Heart left ventricle (tissue), 13 donors: ENCODE measurements at regions not wholly inside any gene's neighbourhood (a gene's known extent, or its start where the extent isn't known, plus 50 kb on each side); places are given as distances from the start of the nearest gene placed in this dataset.

Experiments
- POLR2A ChIP-seq, 2 donors: fragments of 450-650 bp; IDR thresholded peaks; one replicate each; pipeline ENCODE4 v1.6.1; 2017; ENCODE audit warnings: antibody characterized with exemption in 2 of 2, mild to moderate bottlenecking in 2 of 2, moderate library complexity in 2 of 2
- TF ChIP-seq, protein P1 (sequence below), 12 donors: fragments of 200-600 bp; sonication (generic) in 4 of 12; IDR thresholded peaks; one replicate each; pipeline versions ENCODE4 v1.5.0 to v1.8.0; 2018 to 2022; ENCODE audit warnings: antibody characterized with exemption in 12 of 12, mild to moderate bottlenecking in 5 of 12
- donor health status: ischemic (EF 13 %, LVEDD 7.1; RV severe dilation, severe dysfunction).
- donor health status: DM: no; HTN: yes; CAD: no.
- donor health status: DM: no; HTN: no; CAD: no.
- donor health status: ischemic (EF 25% LVEDD 6.9; RV normal size, moderate dysfunction).
- donor health status: ischemic (EF 25% LVEDD 5.7; RV mildly dilated, moderate dysfunction).
- donor health status: ischemic (EF 35%, LVEDD 5.7; RV mildly dilated, moderate dysfunction).
- donor health status: nonischemic (EF 11% LVEDD 7.7; RV severe dilation, severe dysfunction).
- donor health status: DM: yes; HTN: yes; CAD: no.
- donor health status: PGD.
- donor health status: ischemic (EF 29% LVEDD 5.4; RV normal size, mild dysfunction).
- donor health status: nonischemic (EF 23%, LVEDD 6.1; RV moderate dilation, normal function).

DNA sequence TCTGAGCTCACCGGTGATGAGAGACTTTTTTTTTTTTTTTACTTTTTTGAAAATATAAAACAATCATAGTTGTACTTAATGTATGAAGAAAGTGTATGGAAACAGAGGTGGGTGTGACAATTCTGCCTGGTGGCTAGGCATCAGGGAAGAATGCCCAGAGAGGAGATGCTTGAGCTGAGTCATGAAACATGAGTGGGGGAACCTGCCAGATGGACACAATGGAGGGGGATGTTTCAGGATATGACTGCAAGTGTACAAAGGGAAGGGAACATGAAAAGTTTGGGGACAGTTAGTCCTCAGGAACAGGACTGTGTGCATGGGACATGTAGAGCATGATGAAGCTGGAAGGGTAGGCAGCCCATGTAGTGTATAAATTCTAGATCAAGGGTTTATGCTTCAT lies 274.2 kb upstream of the E2F7 start:
- TF ChIP-seq POLR2A (IDR thresholded peaks at IDR 0.05) = no peak
- TF ChIP-seq, protein P1, sequence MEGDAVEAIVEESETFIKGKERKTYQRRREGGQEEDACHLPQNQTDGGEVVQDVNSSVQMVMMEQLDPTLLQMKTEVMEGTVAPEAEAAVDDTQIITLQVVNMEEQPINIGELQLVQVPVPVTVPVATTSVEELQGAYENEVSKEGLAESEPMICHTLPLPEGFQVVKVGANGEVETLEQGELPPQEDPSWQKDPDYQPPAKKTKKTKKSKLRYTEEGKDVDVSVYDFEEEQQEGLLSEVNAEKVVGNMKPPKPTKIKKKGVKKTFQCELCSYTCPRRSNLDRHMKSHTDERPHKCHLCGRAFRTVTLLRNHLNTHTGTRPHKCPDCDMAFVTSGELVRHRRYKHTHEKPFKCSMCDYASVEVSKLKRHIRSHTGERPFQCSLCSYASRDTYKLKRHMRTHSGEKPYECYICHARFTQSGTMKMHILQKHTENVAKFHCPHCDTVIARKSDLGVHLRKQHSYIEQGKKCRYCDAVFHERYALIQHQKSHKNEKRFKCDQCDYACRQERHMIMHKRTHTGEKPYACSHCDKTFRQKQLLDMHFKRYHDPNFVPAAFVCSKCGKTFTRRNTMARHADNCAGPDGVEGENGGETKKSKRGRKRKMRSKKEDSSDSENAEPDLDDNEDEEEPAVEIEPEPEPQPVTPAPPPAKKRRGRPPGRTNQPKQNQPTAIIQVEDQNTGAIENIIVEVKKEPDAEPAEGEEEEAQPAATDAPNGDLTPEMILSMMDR (IDR thresholded peaks at IDR 0.05) = no peak
